ENCODE measurements at regions not wholly inside any gene's neighbourhood (a gene's known extent, or its start where the extent isn't known, plus 50 kb on each side); places are given as distances from the start of the nearest gene placed in this dataset.

DNA sequence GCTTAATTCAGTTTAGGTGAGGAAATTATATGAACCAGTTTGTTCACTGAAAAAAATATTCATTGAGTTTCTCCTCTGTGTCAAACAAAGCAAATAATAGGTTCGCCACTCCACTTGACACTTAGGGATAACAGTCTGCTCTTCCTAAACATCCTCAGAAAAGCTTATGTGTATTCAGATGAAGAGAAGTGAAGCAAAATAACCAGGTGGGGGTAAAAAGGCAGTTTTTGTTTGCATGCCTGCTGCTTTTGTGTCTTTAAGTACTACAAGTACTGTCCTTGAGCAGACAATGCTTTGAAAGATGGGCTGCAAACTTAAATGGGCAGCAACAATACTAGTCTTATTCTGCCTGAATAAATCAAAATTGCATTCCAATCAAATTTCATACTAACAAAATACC is 910.7 kb upstream of the MDGA2 start:
- TF ChIP-seq POLR2A (IDR thresholded peaks at IDR 0.05; ENCODE audit: extremely low read depth, insufficient read length) (no peak), MYC (IDR thresholded peaks at IDR 0.05; ENCODE audit: low read depth, low read length) (no peak)
- TF ChIP-seq, protein P1, sequence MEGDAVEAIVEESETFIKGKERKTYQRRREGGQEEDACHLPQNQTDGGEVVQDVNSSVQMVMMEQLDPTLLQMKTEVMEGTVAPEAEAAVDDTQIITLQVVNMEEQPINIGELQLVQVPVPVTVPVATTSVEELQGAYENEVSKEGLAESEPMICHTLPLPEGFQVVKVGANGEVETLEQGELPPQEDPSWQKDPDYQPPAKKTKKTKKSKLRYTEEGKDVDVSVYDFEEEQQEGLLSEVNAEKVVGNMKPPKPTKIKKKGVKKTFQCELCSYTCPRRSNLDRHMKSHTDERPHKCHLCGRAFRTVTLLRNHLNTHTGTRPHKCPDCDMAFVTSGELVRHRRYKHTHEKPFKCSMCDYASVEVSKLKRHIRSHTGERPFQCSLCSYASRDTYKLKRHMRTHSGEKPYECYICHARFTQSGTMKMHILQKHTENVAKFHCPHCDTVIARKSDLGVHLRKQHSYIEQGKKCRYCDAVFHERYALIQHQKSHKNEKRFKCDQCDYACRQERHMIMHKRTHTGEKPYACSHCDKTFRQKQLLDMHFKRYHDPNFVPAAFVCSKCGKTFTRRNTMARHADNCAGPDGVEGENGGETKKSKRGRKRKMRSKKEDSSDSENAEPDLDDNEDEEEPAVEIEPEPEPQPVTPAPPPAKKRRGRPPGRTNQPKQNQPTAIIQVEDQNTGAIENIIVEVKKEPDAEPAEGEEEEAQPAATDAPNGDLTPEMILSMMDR (IDR thresholded peaks at IDR 0.05; ENCODE audit: low read depth, low read length): no peak
